Panc1 (cell line): ENCODE measurements at regions not wholly inside any gene's neighbourhood (a gene's known extent, or its start where the extent isn't known, plus 50 kb on each side); places are given as distances from the start of the nearest gene placed in this dataset.

ENCODE experiments used
- ATAC-seq: fragments of 200-7000 bp; cut with Tn5 transposase; 2 replicates; pipeline ENCODE4 v1.9.1; 2020; ENCODE audit warnings: mild to moderate bottlenecking, moderate library complexity
- BruUV-seq: library from RNA; stranded (reverse); fragments of 400-500 nt; replicated peaks from 2 replicates; lab custom pipeline; 2021; lab: Mats Ljungman, UMichigan
- CTCF ChIA-PET: fragments of 300-600 bp; sonication (Branson Sonifier 250); formaldehyde crosslinking; loops from one replicate; lab custom pipeline; 2022; ENCODE audit warnings: antibody characterized with exemption; lab: Charles Lee
- POLR2A ChIA-PET: fragments of 300-600 bp; sonication (Branson Sonifier 250); formaldehyde crosslinking; loops from one replicate; lab custom pipeline; 2022; ENCODE audit warnings: antibody characterized with exemption; lab: Charles Lee
- DNase-seq: peaks from one replicate; pipeline ENCODE4 v3.0.0-alpha.2; 2010; ENCODE audit warnings: low read depth, low spot score
- H3K27ac ChIP-seq: 2 replicates; pipeline ENCODE4 v1.5.1; 2011; ENCODE audit warnings: mild to moderate bottlenecking, low read length, inconsistent platforms
- H3K27me3 ChIP-seq: fragments of 200-500 bp; sonication (Bioruptor generic); 2 replicates; pipeline ENCODE4 v1.6.0; 2014; ENCODE audit warnings: low read length, inconsistent platforms; ENCODE audit not compliant: control insufficient read depth, insufficient read depth
- H3K36me3 ChIP-seq: fragments of 200-500 bp; sonication (Bioruptor generic); 2 replicates; pipeline ENCODE4 v1.5.1; 2014; ENCODE audit warnings: inconsistent platforms, mild to moderate bottlenecking, low read length, moderate library complexity; ENCODE audit not compliant: control insufficient read depth, insufficient read depth
- H3K4me1 ChIP-seq: 2 replicates; pipeline ENCODE4 v1.5.1; 2011; ENCODE audit warnings: inconsistent platforms, mild to moderate bottlenecking, low read length, moderate library complexity; ENCODE audit not compliant: control insufficient read depth, insufficient read depth
- H3K4me3 ChIP-seq, 2 experiments: 2 replicates each; pipeline ENCODE4 v1.5.1; 2011 to 2012; ENCODE audit warnings: low read depth in 2 of 2, low read length in 2 of 2, mild to moderate bottlenecking in 2 of 2, inconsistent platforms in 1 of 2, moderate library complexity in 1 of 2
- H3K9me3 ChIP-seq: fragments of 200-500 bp; sonication (Bioruptor generic); 2 replicates; pipeline ENCODE4 v1.5.1; 2014; ENCODE audit warnings: low read depth, mild to moderate bottlenecking, inconsistent platforms, low read length, moderate library complexity; ENCODE audit not compliant: control insufficient read depth, insufficient read depth
- CTCF ChIP-seq: fragments of 450-650 bp; IDR thresholded peaks from 2 replicates; pipeline ENCODE4 v1.5.1; 2017; ENCODE audit warnings: mild to moderate bottlenecking
- POLR2AphosphoS5 ChIP-seq: IDR thresholded peaks from 2 replicates; pipeline ENCODE4 v1.6.1; 2012; ENCODE audit warnings: mild to moderate bottlenecking, low read depth, low read length, moderate library complexity
- REST ChIP-seq, 2 experiments: IDR thresholded peaks; 2 replicates each; pipeline ENCODE4 v1.6.1; 2011 to 2012; ENCODE audit warnings: low read depth in 2 of 2, control low read depth in 1 of 2, low read length in 1 of 2, mild to moderate bottlenecking in 1 of 2, moderate library complexity in 1 of 2; ENCODE audit not compliant: insufficient read depth in 1 of 2
- SIN3A ChIP-seq: IDR thresholded peaks from 2 replicates; pipeline ENCODE4 v1.6.1; 2012; ENCODE audit warnings: low read depth, mild to moderate bottlenecking, low read length, moderate library complexity, borderline replicate concordance; ENCODE audit not compliant: insufficient read depth
- TCF7L2 ChIP-seq: IDR thresholded peaks from 2 replicates; pipeline ENCODE4 v1.6.1; 2011; ENCODE audit warnings: mild to moderate bottlenecking, low read depth, low read length, inconsistent platforms
- in situ Hi-C: cut with HindIII; loops from 2 replicates; pipeline ENCODE4 v1.10.0; 2016; ENCODE audit warnings: low sequenced_read_pairs, low pct_unique_long_range_greater_than_20kb
- intact Hi-C: fragments of 100-400 bp; cut with micrococcal nuclease; formaldehyde crosslinking; loops from one replicate; pipeline ENCODE4 v1.10.0; 2022; ENCODE audit not compliant: unreplicated experiment

- no peak overlapping the region for H3K4me3 ChIP-seq
- H3K36me3 ChIP-seq: no peaks in the 10 kb centered on the region
- intact Hi-C loops: no loop called here
- no peak overlapping the region for H3K27ac ChIP-seq
- ChIA-PET CTCF (no interaction called here), POLR2A (no interaction called here)
- BruUV-seq: no TSS peak
- no peak for DNase-seq
- H3K9me3 ChIP-seq: no peaks in the 10 kb centered on the region
- H3K27me3 ChIP-seq: no peaks in the 10 kb centered on the region
- no peak for TF ChIP-seq CTCF
- no peak for TF ChIP-seq POLR2AphosphoS5
- TF ChIP-seq SIN3A: no peak
- no peak for TF ChIP-seq REST (IDR thresholded peaks at IDR 0.05; ENCODE audit: insufficient read depth in 1 of 2, low read depth in 2 of 2, low read length in 1 of 2)
- no peak for TF ChIP-seq TCF7L2
- in situ Hi-C loops: no loop called here
- no peak for ATAC-seq
- H3K4me1 ChIP-seq: no peaks in the 10 kb centered on the region
These were observed 324.0 kb upstream of the NEGR1 start for GRCh38 chr1:72606216-72606810.

- ChIA-PET CTCF (no interaction called here), POLR2A (no interaction called here)
- Histone ChIP-seq H3K36me3 (no peaks in the 10 kb centered on the region), H3K9me3 (no peaks in the 10 kb centered on the region), H3K27ac (no peak overlapping the region), H3K4me1 (no peaks in the 10 kb centered on the region), H3K27me3 (no peaks in the 10 kb centered on the region), H3K4me3 (no peak overlapping the region)
- ATAC-seq (no peak), DNase-seq (no peak)
- intact Hi-C loops: no loop called here
- in situ Hi-C loops: no loop called here
- no TSS peak for BruUV-seq
- TF ChIP-seq REST (IDR thresholded peaks at IDR 0.05; ENCODE audit: insufficient read depth in 1 of 2, low read depth in 2 of 2, low read length in 1 of 2) (no peak), SIN3A (no peak)
These were observed 318.8 kb upstream of the NEGR1 start for GRCh38 chr1:72601035-72601674.
